PC-9 (cell line): ENCODE measurements at regions not wholly inside any gene's neighbourhood (a gene's known extent, or its start where the extent isn't known, plus 50 kb on each side); places are given as distances from the start of the nearest gene placed in this dataset.

Experiments used
- BruUV-seq: library from RNA; stranded (reverse); fragments of 400-500 nt; replicated peaks from 2 replicates; lab custom pipeline; 2021; lab: Mats Ljungman, UMichigan
- CTCF ChIA-PET: fragments of 300-600 bp; sonication (Branson Sonifier 250); formaldehyde crosslinking; loops from one replicate; lab custom pipeline; 2022; ENCODE audit warnings: antibody characterized with exemption; lab: Charles Lee
- POLR2A ChIA-PET: fragments of 300-600 bp; sonication (Branson Sonifier 250); formaldehyde crosslinking; loops from one replicate; lab custom pipeline; 2022; ENCODE audit warnings: antibody characterized with exemption; ENCODE audit not compliant: unreplicated experiment; lab: Charles Lee
- DNase-seq, 2 experiments: peaks; one replicate each; pipeline versions ENCODE4 v3.0.0 to v3.0.0-alpha.2; 2015 to 2022; ENCODE audit warnings: mixed read lengths in 1 of 2
- H2AFZ ChIP-seq: fragments of 200-600 bp; sonication (generic); 2 replicates; pipeline ENCODE4 v1.8.1; 2017; ENCODE audit warnings: antibody characterized with exemption
- H3F3A ChIP-seq: fragments of 200-600 bp; sonication (generic); 2 replicates; pipeline ENCODE4 v1.8.1; 2017; ENCODE audit warnings: antibody characterized with exemption, mild to moderate bottlenecking, low read depth; ENCODE audit not compliant: insufficient read depth
- H3K27ac ChIP-seq: fragments of 200-600 bp; sonication (generic); 2 replicates; pipeline ENCODE4 v1.6.1; 2016; ENCODE audit warnings: mixed run types
- H3K27me3 ChIP-seq: fragments of 200-600 bp; sonication (generic); 2 replicates; pipeline ENCODE4 v1.6.1; 2016; ENCODE audit warnings: low read depth, mixed run types; ENCODE audit not compliant: insufficient read depth
- H3K36me3 ChIP-seq: fragments of 200-600 bp; sonication (generic); 2 replicates; pipeline ENCODE4 v1.6.1; 2016; ENCODE audit warnings: low read depth, mixed run types
- H3K4me1 ChIP-seq: fragments of 200-600 bp; sonication (generic); replicated peaks from 2 replicates; pipeline ENCODE4 v1.6.1; 2016; ENCODE audit warnings: mixed run types; ENCODE audit not compliant: insufficient read depth
- H3K4me2 ChIP-seq: fragments of 200-600 bp; sonication (generic); 2 replicates; pipeline ENCODE4 v1.6.1; 2017; ENCODE audit warnings: mixed run types
- H3K4me3 ChIP-seq: fragments of 200-600 bp; sonication (generic); 2 replicates; pipeline ENCODE4 v1.6.1; 2016; ENCODE audit warnings: mixed run types
- H3K79me2 ChIP-seq: fragments of 200-600 bp; sonication (generic); 2 replicates; pipeline ENCODE4 v1.6.1; 2017; ENCODE audit warnings: low read depth, mixed run types
- H3K9me2 ChIP-seq: fragments of 200-600 bp; sonication (generic); 2 replicates; pipeline ENCODE4 v1.8.1; 2017; ENCODE audit warnings: mild to moderate bottlenecking; ENCODE audit not compliant: insufficient read depth
- H3K9me3 ChIP-seq: fragments of 200-600 bp; sonication (generic); 2 replicates; pipeline ENCODE4 v1.8.1; 2016; ENCODE audit warnings: low read depth; ENCODE audit not compliant: insufficient read depth
- H4K20me1 ChIP-seq: fragments of 200-600 bp; sonication (generic); 2 replicates; pipeline ENCODE4 v1.8.1; 2017; ENCODE audit not compliant: insufficient read depth
- CTCF ChIP-seq: fragments of 200-600 bp; sonication (generic); conservative IDR thresholded peaks from 2 replicates; pipeline ENCODE4 v1.6.1; 2017; ENCODE audit warnings: mixed run types, antibody characterized with exemption, mild to moderate bottlenecking, moderate library complexity
- EZH2 ChIP-seq: fragments of 200-600 bp; sonication (generic); IDR thresholded peaks from 2 replicates; pipeline ENCODE4 v1.8.0; 2017; ENCODE audit warnings: antibody characterized with exemption, low read depth
- intact Hi-C: fragments of 100-400 bp; cut with micrococcal nuclease; formaldehyde crosslinking; loops from one replicate; pipeline ENCODE4 v1.10.0; 2022; ENCODE audit not compliant: unreplicated experiment

GRCh38 chr1:88117597-88117996, 566.5 kb upstream of the PKN2 start:
- H3F3A ChIP-seq, result no peaks in the 10 kb centered on the region
- H3K27me3 ChIP-seq, result no peaks in the 10 kb centered on the region
- no TSS peak for BruUV-seq
- no peak for DNase-seq
- no peaks in the 10 kb centered on the region for H3K79me2 ChIP-seq
- intact Hi-C loops, result no loop called here
- no peaks in the 10 kb centered on the region for H4K20me1 ChIP-seq
- no peaks in the 10 kb centered on the region for H3K36me3 ChIP-seq
- no peak overlapping the region for H2AFZ ChIP-seq
- no peak overlapping the region for H3K27ac ChIP-seq
- no peak overlapping the region for H3K4me3 ChIP-seq
- no peaks in the 10 kb centered on the region; the same call in 1 of the 2 replicates for H3K9me2 ChIP-seq
- no peaks in the 10 kb centered on the region for H3K9me3 ChIP-seq
- TF ChIP-seq EZH2 (no peak), CTCF (no peak)
- H3K4me2 ChIP-seq, result no peak overlapping the region
- ChIA-PET POLR2A (no interaction called here), CTCF (no interaction called here)
- no peaks in the 10 kb centered on the region for H3K4me1 ChIP-seq

- POLR2A ChIA-PET, result no interaction called here
- intact Hi-C loops, result no loop called here
Observed at GRCh38 chr1:88118176-88118845, 565.8 kb upstream of the PKN2 start.

GRCh38 chr1:88124614-88125013, 559.5 kb upstream of the PKN2 start:
- Histone ChIP-seq H2AFZ (no peak overlapping the region), H4K20me1 (no peaks in the 10 kb centered on the region), H3K9me3 (no peaks in the 10 kb centered on the region), H3K27me3 (no peaks in the 10 kb centered on the region), H3K79me2 (no peaks in the 10 kb centered on the region), H3K27ac (no peak overlapping the region), H3K9me2 (no peaks in the 10 kb centered on the region), H3F3A (no peaks in the 10 kb centered on the region), H3K4me1 (no peaks in the 10 kb centered on the region), H3K36me3 (no peaks in the 10 kb centered on the region), H3K4me2 (no peak overlapping the region), H3K4me3 (no peak overlapping the region)
- no peak for DNase-seq
- BruUV-seq, result no TSS peak
- intact Hi-C loops, result no loop called here
- ChIA-PET POLR2A (no interaction called here), CTCF (no interaction called here)
- TF ChIP-seq EZH2 (no peak), CTCF (no peak)

More at GRCh38 chr1:88118176-88118845, 565.8 kb upstream of the PKN2 start:
- DNase-seq, result no peak
- Histone ChIP-seq H3K4me2 (no peak overlapping the region), H2AFZ (no peak overlapping the region), H3K27me3 (no peaks in the 10 kb centered on the region), H3K4me3 (no peak overlapping the region), H3K9me3 (no peaks in the 10 kb centered on the region), H3K36me3 (no peaks in the 10 kb centered on the region), H3K79me2 (no peaks in the 10 kb centered on the region), H3K9me2 (no peaks in the 10 kb centered on the region), H3F3A (no peaks in the 10 kb centered on the region), H4K20me1 (no peaks in the 10 kb centered on the region), H3K27ac (no peak overlapping the region), H3K4me1 (no peaks in the 10 kb centered on the region)
- BruUV-seq, result no TSS peak
- TF ChIP-seq EZH2 (no peak), CTCF (no peak)
- CTCF ChIA-PET, result no interaction called here
